ENCODE measurements at regions not wholly inside any gene's neighbourhood (a gene's known extent, or its start where the extent isn't known, plus 50 kb on each side); places are given as distances from the start of the nearest gene placed in this dataset.

DNA sequence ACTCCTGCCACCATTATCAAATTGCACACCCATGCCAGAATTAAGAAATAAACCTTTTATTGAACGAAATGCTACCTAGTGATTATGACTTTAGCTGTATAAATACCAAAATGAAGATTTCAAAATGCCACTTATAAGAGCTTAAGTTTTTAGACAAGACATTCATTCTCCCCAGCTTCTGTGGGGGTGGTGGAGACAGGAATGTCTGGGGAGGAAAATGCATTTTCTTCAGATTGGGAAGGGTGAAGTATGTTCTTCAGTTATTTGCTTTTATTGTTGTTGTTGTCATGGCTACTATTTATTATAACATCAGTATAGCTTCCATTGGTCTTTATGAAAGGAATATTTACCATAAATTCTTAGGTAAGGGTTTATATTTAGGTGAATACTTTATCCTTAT lies 132.7 kb upstream of the GMNC start:
- Histone ChIP-seq H3K27me3 (ENCODE audit: insufficient read depth, low read length) (no peaks in the 10 kb centered on the region; the same call in 1 of the 2 replicates), H3K18ac (ENCODE audit: insufficient read length, low read depth, low read length) (no peak overlapping the region), H4K8ac (replicated peaks; ENCODE audit: insufficient read length, low read depth, low read length) (no peak overlapping the region), H3K79me2 (ENCODE audit: insufficient read depth, low read length) (no peaks in the 10 kb centered on the region), H3K4me1 (ENCODE audit: insufficient read depth, low read length) (no peaks in the 10 kb centered on the region), H3T11ph (ENCODE audit: low read length) (no peak overlapping the region), H2AFZ (ENCODE audit: low read length) (no peak overlapping the region), H2BK15ac (ENCODE audit: low read depth, low read length) (no peak overlapping the region), H3K23me2 (ENCODE audit: insufficient read length, low read depth, low read length, poor library complexity, severe bottlenecking) (no peaks in the 10 kb centered on the region), H3K9ac (ENCODE audit: extremely low read depth, insufficient read length, low read length) (no peak overlapping the region), H3K4me2 (ENCODE audit: insufficient read depth, insufficient read length, low read length) (no peak overlapping the region), H2BK20ac (ENCODE audit: low read depth, low read length, poor library complexity, severe bottlenecking) (no peak overlapping the region), H3K56ac (ENCODE audit: insufficient read length, low read depth, low read length) (no peak overlapping the region), H4K5ac (ENCODE audit: insufficient read length, low read depth, low read length) (no peak overlapping the region), H2AK5ac (ENCODE audit: insufficient read length, low read length) (no peak overlapping the region), H3K23ac (ENCODE audit: insufficient read length, low read depth, low read length) (no peak overlapping the region), H4K91ac (ENCODE audit: insufficient read length, low read depth, low read length) (no peak overlapping the region), H4K20me1 (ENCODE audit: control insufficient read depth, insufficient read depth, insufficient read length) (no peaks in the 10 kb centered on the region), H3K79me1 (ENCODE audit: insufficient read depth, low read depth, low read length, poor library complexity, severe bottlenecking) (no peaks in the 10 kb centered on the region), H3K4ac (ENCODE audit: low read depth, low read length) (no peak overlapping the region), H2BK12ac (ENCODE audit: insufficient read length, low read depth, low read length) (no peak overlapping the region), H3K9me3 (ENCODE audit: control insufficient read depth, low read depth, low read length) (no peaks in the 10 kb centered on the region), H3K27ac (ENCODE audit: insufficient read length, low read depth, low read length) (no peak overlapping the region), H3K14ac (ENCODE audit: insufficient read depth, low read length) (no peak overlapping the region), H2BK120ac (ENCODE audit: low read depth, low read length, poor library complexity, severe bottlenecking) (no peak overlapping the region), H2BK5ac (ENCODE audit: insufficient read length, low read length) (no peak overlapping the region)
- Mint-ChIP-seq H3K36me3 (ENCODE audit: insufficient read depth in 1 of 3, low read depth in 3 of 3) (peaks cover 0 to 3% (median 0%) of the 10 kb centered on the region in 3 experiments; a peak in 2 of 7 replicates), H3K27ac (no peak overlapping the region), H3K4me1 (0 out of 4 replicates have a peak, but pooled peaks cover 0 to 2% of the 10 kb centered on the region in 2 experiments), H3K9me3 (peaks cover 0 to 4% of the 10 kb centered on the region in 2 experiments; a peak in 2 of 5 replicates), H3K4me3 (no peak overlapping the region), H3K27me3 (ENCODE audit: low read depth) (no peaks in the 10 kb centered on the region)
- whole genome bisulfite sequencing (ENCODE audit: extremely low coverage, insufficient read length, low lambda C conversion rate): no CpG with 5 or more reads among the region's 1 CpG
- DNase-seq: no peak
- TF ChIP-seq, protein P1, sequence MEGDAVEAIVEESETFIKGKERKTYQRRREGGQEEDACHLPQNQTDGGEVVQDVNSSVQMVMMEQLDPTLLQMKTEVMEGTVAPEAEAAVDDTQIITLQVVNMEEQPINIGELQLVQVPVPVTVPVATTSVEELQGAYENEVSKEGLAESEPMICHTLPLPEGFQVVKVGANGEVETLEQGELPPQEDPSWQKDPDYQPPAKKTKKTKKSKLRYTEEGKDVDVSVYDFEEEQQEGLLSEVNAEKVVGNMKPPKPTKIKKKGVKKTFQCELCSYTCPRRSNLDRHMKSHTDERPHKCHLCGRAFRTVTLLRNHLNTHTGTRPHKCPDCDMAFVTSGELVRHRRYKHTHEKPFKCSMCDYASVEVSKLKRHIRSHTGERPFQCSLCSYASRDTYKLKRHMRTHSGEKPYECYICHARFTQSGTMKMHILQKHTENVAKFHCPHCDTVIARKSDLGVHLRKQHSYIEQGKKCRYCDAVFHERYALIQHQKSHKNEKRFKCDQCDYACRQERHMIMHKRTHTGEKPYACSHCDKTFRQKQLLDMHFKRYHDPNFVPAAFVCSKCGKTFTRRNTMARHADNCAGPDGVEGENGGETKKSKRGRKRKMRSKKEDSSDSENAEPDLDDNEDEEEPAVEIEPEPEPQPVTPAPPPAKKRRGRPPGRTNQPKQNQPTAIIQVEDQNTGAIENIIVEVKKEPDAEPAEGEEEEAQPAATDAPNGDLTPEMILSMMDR (conservative IDR thresholded peaks at IDR 0.05): no peak

Data from H9 (cell line).